Left renal cortex interstitium (tissue), 4 donors: ENCODE measurements at regions not wholly inside any gene's neighbourhood (a gene's known extent, or its start where the extent isn't known, plus 50 kb on each side); places are given as distances from the start of the nearest gene placed in this dataset.
A peak's percentile ranks its signal among the peaks of the same experiment; 100 is the strongest.

Source experiments
- DNase-seq, 4 donors: peaks; one replicate each; pipeline ENCODE4 v3.0.0-alpha.2; 2013; ENCODE audit warnings: low read depth in 4 of 4, low spot score in 2 of 4, missing footprints in 1 of 4

DNA sequence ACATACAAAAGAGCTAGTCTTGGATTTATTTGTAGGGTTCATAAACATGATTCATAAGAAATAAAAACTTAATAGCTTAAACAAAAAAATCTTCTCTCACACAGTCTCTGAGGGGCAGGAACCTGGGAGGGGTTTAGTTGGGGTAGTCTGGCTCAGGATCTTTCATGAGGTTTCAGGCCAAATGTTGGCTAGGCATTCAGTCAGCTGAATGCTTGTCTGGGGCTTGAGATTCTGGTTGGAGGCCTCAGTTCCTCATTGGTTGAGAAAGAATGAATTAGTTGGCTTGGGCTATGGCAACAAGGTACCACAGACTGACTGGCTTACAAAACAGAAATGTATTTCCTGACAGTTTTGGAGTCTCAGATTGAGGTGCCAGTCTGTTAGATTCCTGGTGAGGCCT is 74.3 kb downstream of the ANKRD7 start:
- no peak for DNase-seq

DNA sequence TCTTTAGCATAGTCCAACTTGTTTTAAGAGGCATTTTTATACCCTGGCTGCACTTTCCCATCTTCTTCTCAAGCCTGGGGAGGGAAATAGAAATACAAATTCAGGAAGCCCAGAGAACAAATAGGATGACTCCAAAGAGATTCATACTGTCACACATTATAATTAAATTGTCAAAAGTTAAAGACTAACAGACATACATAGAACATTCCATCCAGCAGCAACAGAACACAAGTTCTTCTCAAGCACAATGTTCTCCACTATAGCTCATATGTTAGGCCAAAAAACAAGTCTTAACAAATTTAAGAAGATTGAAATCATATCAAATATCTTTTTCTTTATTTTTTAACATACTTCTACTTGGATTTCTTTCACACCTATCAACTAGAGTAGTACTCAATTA is 75.7 kb downstream of the ANKRD7 start:
- DNase-seq, result no peak

- DNase-seq, result no peak
Observed at GRCh38 chr7:118304100-118304499, 79.6 kb downstream of the ANKRD7 start.

- DNase-seq, result no peak
Observed at GRCh38 chr7:118305671-118306070, 81.2 kb downstream of the ANKRD7 start.

- DNase-seq, result no peak
Observed at GRCh38 chr7:118306771-118307170, 82.3 kb downstream of the ANKRD7 start.

- DNase-seq, result no peak
Observed at GRCh38 chr7:118311121-118311836, 86.8 kb downstream of the ANKRD7 start.

DNA sequence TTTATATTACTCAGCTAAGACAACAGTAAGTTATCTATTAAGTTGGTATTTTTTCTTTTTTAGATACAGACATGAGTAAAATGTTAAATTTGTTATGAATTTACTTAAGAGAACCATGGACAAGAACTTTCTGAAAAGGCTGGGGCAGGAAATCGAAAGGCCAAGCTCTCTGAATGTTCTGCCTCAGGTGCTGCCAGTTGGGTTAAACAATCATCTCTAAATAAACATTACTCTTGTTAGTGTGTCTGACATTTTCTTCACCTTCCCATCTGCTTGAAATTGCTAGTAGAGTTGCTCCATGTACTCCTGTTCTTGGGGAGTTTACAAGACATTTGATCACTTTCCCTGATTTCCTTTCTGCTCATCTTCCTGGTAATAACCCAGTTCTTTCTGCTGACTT is 87.5 kb downstream of the ANKRD7 start:
- no peak for DNase-seq

GRCh38 chr7:118312966-118313365 is 88.5 kb downstream of the ANKRD7 start:
- DNase-seq, result no peak

DNA sequence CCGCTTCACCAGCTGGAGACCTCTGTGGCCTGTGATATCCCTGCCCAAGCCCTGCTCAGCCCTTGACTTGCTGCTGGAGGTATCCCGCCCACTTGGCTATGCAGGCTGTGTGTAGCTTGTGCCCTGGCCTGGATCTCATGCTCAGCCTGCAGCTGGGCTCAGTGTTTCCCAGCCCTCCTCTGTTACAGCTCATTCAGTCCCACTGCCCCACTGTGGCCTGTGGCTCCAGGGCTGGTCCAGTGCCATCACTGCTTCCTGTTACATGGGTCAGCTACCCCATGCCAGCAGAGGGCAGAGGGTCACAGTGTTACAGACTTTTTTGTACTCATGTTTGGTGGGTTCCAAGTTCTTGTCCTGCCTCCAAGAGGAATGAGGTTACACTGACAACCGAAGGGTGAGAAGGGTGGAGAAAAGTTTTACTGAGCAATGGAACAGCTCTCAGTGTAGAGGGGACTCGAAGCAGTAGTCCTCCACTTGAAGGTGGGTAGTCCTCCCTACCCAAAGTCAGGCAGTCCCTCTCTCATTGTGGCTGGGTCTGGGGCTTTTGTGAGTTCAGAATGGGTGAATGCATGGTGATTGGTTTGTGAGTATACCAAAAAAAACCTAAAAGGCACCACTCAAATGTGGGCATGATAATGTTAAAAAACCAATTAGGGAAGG is 100.4 kb downstream of the ANKRD7 start:
- DNase-seq, result no peak

GRCh38 chr7:118325450-118325808 is 100.9 kb downstream of the ANKRD7 start:
- DNase-seq, result no peak

DNA sequence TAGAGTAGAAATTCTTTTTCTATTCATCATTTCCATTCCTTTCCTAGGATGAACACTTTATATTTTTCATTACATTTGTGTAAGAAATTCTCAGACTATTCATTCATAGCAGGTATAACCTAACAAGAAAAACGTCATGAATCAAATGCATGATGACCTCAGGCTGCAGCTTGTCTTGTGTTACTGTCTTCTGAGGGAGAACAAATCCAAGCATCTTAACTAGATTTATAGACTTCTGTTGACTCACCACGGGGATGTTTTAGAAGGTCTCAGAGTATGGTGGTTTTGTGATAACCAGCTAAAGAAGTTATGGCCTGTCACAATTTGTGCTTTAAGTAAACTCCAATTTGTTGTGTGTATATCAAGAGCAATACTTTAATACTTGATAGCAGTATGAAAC is 102.7 kb downstream of the ANKRD7 start:
- no peak for DNase-seq

DNA sequence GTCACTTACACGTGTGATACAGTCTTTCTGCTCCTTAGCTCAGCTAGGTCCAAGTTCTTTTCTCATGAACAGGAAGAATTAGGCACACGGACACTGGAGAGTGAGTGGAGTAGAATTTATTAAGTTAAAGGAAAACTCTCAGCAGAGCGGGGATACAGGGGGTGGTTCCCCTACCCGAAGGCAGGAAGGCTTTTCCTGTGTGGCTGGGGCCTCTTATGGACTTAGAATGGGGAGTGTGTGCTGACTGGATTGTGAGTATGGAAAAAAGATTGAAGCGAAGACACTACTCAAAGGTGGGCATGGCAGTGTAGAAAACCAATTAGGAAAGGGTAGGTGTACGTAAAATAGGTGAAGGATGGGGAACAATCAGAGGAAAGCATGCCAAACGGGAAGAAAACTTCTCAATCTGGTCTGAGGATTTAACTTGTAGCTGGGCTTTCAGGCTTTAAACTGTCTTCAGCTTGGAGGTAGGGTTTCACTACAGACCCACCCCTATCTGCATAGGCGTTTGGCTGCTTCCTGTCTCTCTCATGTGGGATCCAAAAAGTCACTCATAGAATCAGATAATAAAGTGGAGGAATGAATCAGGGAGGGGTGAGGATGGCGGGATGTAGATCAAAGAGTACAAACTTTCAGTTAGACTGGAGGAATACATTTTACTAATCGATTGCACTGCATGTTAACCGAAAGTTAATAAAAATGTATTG is 104.2 kb downstream of the ANKRD7 start:
- DNase-seq, result no peak

GRCh38 chr7:118330388-118330787 is 105.9 kb downstream of the ANKRD7 start:
- DNase-seq, result no peak

GRCh38 chr7:118346748-118347147 is 122.2 kb downstream of the ANKRD7 start:
- DNase-seq, result no peak

DNA sequence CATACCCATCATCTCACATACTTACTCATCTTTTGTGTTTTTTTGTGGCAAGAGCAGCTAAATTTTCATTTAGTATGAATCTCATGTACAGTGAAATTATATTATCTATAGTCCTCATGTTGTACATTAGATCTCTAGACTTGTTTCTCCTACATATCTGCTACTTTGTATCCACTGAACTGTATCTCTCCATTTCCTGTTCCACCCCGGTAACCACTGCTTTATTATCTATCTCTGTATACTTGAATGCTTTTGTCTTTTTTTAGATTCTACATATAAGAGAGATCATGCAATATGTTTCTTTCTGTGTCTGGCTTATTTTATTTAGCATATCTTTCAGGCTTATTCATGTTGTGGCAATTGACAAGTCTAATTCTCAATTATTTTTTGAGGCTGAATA is 125.1 kb downstream of the ANKRD7 start:
- DNase-seq, result no peak

- no peak for DNase-seq
Observed at GRCh38 chr7:118350260-118350659, 125.8 kb downstream of the ANKRD7 start.

GRCh38 chr7:118352867-118353453 is 128.5 kb downstream of the ANKRD7 start:
- DNase-seq, result peak in 1 of 4 donors; percentile 3

DNA sequence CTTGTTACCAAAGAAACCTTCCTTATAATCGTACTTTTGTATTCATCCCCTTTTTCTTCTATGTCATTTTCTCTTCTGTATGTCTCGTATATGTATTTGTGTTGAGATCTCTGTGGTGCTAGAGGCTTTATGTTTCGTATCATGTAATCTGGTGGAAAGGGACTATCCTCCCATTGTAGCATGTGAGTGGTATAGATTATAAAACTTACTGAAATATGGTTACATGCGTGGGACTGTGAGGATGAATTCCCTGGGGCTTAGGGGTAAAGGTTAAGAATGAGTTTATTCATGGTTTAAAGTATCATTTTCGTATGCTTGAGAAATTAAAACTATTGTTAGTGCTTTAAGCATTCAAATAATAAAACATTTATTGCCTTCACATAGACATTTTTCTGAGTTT is 141.9 kb downstream of the ANKRD7 start:
- no peak for DNase-seq

DNA sequence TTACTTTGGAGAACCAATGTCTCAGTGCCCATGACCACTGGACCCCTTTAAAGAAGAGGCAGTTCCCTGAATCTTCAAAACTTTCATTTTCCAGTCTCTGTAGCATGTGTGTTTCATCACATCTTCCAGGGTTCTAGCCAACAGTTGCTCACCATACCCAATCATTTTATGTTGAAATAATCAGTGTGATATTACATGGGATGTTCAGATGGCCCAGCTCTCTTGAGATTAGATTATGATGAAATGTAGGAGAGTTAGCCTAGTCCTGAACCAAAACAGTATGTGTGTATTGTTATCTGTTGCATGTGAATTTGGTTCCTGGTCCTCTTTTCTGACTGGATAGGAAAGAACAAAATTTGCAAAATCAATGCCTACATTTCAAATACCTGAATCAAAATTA is 144.5 kb downstream of the ANKRD7 start:
- DNase-seq, result no peak

- no peak for DNase-seq
Observed at GRCh38 chr7:118369987-118370386, 145.5 kb downstream of the ANKRD7 start.

DNA sequence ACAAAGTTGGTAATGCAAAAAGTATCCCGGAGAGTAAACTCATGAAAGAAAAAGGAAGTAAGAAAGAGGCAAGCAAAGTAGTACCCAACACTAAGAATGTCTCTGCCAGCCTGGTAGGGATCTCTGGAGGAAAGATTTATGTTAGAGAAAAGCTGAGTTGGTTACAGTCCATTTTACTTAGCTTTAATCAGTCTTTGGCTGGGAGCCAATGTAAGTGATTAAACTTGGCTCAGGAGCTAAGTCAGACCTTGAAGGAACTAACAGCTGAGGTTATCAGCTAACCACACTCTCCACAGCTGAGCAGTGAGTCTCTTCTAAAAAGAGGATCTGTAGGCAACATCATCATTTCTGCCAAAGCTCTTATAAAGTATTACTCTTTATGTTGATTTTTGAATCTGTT is 148.0 kb downstream of the ANKRD7 start:
- DNase-seq, result no peak

DNA sequence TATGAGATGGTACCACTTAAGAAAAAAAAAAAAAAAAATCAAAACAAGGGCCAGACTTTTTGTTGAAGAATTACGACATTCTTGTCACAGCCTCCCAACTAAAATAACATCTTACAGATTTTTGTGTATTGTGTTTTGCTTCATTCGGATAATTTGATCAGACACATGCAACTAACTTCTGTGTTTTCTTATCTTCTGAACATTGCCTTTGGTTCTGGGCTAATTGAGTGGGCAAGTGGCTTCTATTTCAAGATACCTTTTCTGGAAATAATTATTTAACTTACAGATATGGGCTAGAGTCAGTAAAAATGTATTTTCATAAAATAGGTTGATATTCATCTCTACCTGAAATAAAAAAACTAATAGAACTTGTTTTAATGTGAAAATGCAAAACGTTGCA is 165.1 kb downstream of the ANKRD7 start:
- no peak for DNase-seq
